Lower lobe of right lung (tissue), 2 donors: ENCODE measurements at regions not wholly inside any gene's neighbourhood (a gene's known extent, or its start where the extent isn't known, plus 50 kb on each side); places are given as distances from the start of the nearest gene placed in this dataset.

Experiments used
- ATAC-seq, 2 donors: fragments of 200-7000 bp; cut with Tn5 transposase; one replicate each; pipeline ENCODE4 v1.9.1; 2020 to 2022; ENCODE audit warnings: mild to moderate bottlenecking in 2 of 2, moderate library complexity in 2 of 2
- DNase-seq: peaks from one replicate; pipeline ENCODE4 v3.0.0-alpha.2; 2020
- H3K27ac ChIP-seq: fragments of 200-600 bp; one replicate; pipeline ENCODE4 v1.8.0; 2022
- H3K27me3 ChIP-seq: fragments of 200-600 bp; one replicate; pipeline ENCODE4 v1.8.0; 2022; ENCODE audit warnings: low read depth
- H3K36me3 ChIP-seq: fragments of 200-600 bp; one replicate; pipeline ENCODE4 v1.8.0; 2022; ENCODE audit warnings: mild to moderate bottlenecking
- H3K4me1 ChIP-seq: fragments of 200-600 bp; one replicate; pipeline ENCODE4 v1.8.0; 2022
- H3K4me3 ChIP-seq: fragments of 200-600 bp; one replicate; pipeline ENCODE4 v1.8.0; 2022; ENCODE audit warnings: mild to moderate bottlenecking
- H3K9me3 ChIP-seq: fragments of 200-600 bp; one replicate; pipeline ENCODE4 v1.8.0; 2022
- CTCF ChIP-seq: fragments of 200-600 bp; IDR thresholded peaks from one replicate; pipeline ENCODE4 v1.8.0; 2022; ENCODE audit warnings: antibody characterized with exemption, mild to moderate bottlenecking
- intact Hi-C: fragments of 100-400 bp; cut with DNase I; formaldehyde crosslinking; loops from one replicate; pipeline ENCODE4 v1.11.0; 2022
- donor health status: DM: no; HTN: yes; CAD: no; lungs with severe emphysema.

DNA sequence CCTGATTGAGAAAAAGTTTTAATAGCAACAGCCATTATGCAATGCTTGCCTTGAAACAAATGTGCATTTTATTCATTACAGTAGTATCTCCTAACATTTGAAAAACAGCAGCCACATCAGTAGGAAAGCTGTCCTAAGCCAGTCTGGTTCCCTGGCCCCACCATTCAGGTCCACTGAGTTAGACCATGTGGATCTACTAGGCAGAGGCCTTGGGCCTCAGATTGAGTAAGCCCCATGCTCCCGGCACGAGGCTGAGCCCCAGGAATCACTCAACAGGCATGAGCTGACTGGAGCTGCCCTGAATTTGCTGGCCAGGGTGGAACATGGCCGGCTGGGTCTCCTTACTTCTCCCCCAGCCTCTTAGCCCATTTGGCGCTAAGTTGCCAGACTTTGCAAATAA, 103.4 kb downstream of the ZFP36L2 start:
- Histone ChIP-seq H3K36me3 (no peaks in the 10 kb centered on the region), H3K27me3 (no peaks in the 10 kb centered on the region), H3K4me1 (peaks cover 15% of the 10 kb centered on the region), H3K4me3 (no peak overlapping the region), H3K27ac (no peak overlapping the region), H3K9me3 (peaks cover 7% of the 10 kb centered on the region)
- no peak for DNase-seq
- intact Hi-C loops = no loop called here
- no peak for TF ChIP-seq CTCF
- ATAC-seq = no peak

DNA sequence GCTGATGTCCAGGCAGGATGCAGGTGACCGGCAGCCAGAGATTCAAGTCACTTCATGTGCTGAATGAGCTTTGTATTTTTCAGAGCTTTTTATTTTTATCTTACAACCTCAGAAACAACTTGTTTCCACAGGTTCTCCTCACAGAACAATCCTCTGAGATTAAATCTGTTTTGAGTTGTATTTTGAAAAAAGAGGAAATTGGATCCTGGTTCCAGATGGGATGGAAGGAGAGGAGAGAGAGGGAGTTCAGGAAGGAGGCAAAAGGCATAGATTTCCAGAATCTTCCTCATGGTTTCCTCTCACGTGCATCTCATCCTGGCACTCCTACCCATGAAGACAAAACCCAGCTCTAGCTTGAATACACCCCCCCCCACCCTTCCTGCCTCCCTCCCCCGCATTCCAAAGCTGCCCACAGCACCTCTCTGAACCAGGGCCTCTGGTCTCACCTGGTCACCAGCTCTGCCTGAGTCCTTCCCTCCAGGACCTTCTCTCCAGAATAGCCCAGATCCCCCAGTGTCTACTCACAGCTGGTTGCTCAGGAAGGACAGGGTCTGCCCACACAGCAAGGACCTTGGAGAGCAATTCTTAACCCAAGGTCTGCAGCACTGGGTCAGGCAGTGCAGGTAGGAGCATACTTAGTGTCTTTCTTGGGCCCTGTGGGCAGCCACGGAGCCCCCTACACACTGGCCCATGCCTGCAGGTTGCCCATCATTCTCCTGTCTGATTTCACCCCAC, 104.7 kb downstream of the ZFP36L2 start:
- Histone ChIP-seq H3K4me3 (no peak overlapping the region), H3K27ac (no peak overlapping the region), H3K36me3 (no peaks in the 10 kb centered on the region), H3K27me3 (no peaks in the 10 kb centered on the region), H3K4me1 (peaks cover 2% of the 10 kb centered on the region), H3K9me3 (peaks cover 7% of the 10 kb centered on the region)
- ATAC-seq (no peak), DNase-seq (no peak)
- no peak for TF ChIP-seq CTCF
- intact Hi-C loops = no loop called here

DNA sequence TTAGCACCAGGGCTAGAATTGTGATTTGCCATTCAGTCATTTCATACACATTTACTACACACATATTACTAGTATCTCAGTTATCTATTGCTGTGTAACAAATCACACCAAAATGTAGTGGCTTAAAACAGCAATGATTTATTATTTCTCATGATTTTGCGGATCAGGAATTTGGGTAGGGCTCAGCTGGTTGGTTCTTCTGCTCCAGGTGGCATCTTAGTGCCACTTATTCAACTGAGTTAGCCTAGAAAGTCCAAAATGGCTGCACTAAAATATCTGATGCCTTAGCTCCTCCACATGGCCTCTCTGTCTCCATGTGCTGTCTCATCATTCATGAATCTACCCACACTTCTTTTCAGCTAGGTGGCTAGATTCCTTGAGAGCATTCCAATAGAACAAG, 107.1 kb downstream of the ZFP36L2 start:
- intact Hi-C loops = no loop called here
- no peak for DNase-seq
- ATAC-seq = no peak
- no peak overlapping the region for H3K27ac ChIP-seq
- H3K27me3 ChIP-seq = no peaks in the 10 kb centered on the region
- H3K4me1 ChIP-seq = no peaks in the 10 kb centered on the region
- H3K36me3 ChIP-seq = no peaks in the 10 kb centered on the region
- H3K4me3 ChIP-seq = no peak overlapping the region
- peaks cover 7% of the 10 kb centered on the region for H3K9me3 ChIP-seq
- no peak for TF ChIP-seq CTCF

GRCh38 chr2:43117521-43118143, 108.8 kb downstream of the ZFP36L2 start:
- Histone ChIP-seq H3K27ac (no peak overlapping the region), H3K27me3 (no peaks in the 10 kb centered on the region), H3K4me3 (no peak overlapping the region), H3K9me3 (peaks cover 7% of the 10 kb centered on the region), H3K36me3 (no peaks in the 10 kb centered on the region), H3K4me1 (peaks cover 6% of the 10 kb centered on the region)
- TF ChIP-seq CTCF = no peak
- DNase-seq (no peak), ATAC-seq (no peak)
- intact Hi-C loops = no loop called here

GRCh38 chr2:43116988-43117387, 109.4 kb downstream of the ZFP36L2 start:
- H3K36me3 ChIP-seq = no peaks in the 10 kb centered on the region
- peaks cover 6% of the 10 kb centered on the region for H3K4me1 ChIP-seq
- intact Hi-C loops = no loop called here
- no peak for TF ChIP-seq CTCF
- no peak overlapping the region for H3K27ac ChIP-seq
- no peaks in the 10 kb centered on the region for H3K27me3 ChIP-seq
- H3K4me3 ChIP-seq = no peak overlapping the region
- H3K9me3 ChIP-seq = peaks cover 7% of the 10 kb centered on the region
- DNase-seq (no peak), ATAC-seq (no peak)
